Skeletal muscle cell (primary cell): ENCODE measurements at regions not wholly inside any gene's neighbourhood (a gene's known extent, or its start where the extent isn't known, plus 50 kb on each side); places are given as distances from the start of the nearest gene placed in this dataset.
"Not testable (repeated sequence)": the region's sequence is repeated elsewhere in the genome, so short reads cannot be mapped to it uniquely, and the experiment has no call there.

Experiments
- DNase-seq: peaks from one replicate; pipeline ENCODE4 v3.0.0-alpha.2; 2010; ENCODE audit warnings: low read depth
- H3K4me3 ChIP-seq: 2 replicates; pipeline ENCODE4 v1.5.1; 2011; ENCODE audit warnings: low read depth, mild to moderate bottlenecking, control low read depth, low read length, moderate library complexity

GRCh38 chr4:187408447-187408846, 587.1 kb upstream of the ZFP42 start:
- H3K4me3 ChIP-seq, DNase-seq: not testable (repeated sequence)

GRCh38 chr4:187413564-187414358, 581.8 kb upstream of the ZFP42 start:
- no peak overlapping the region for H3K4me3 ChIP-seq
- DNase-seq: no peak

- peak; percentile 12 for DNase-seq
- no peak overlapping the region for H3K4me3 ChIP-seq
These were observed 580.9 kb upstream of the ZFP42 start for GRCh38 chr4:187414716-187415115.

- no peak overlapping the region for H3K4me3 ChIP-seq
- DNase-seq: no peak
These were observed 580.3 kb upstream of the ZFP42 start for GRCh38 chr4:187415231-187415630.

GRCh38 chr4:187416216-187416615, 579.4 kb upstream of the ZFP42 start:
- H3K4me3 ChIP-seq: no peak overlapping the region

GRCh38 chr4:187417721-187418120, 577.9 kb upstream of the ZFP42 start:
- no peak overlapping the region for H3K4me3 ChIP-seq
- DNase-seq: no peak

More at GRCh38 chr4:187416216-187416615, 579.4 kb upstream of the ZFP42 start:
- no peak for DNase-seq

- DNase-seq: no peak
- no peak overlapping the region for H3K4me3 ChIP-seq
These were observed 572.9 kb upstream of the ZFP42 start for GRCh38 chr4:187422655-187423054.

- no peak overlapping the region for H3K4me3 ChIP-seq
- DNase-seq: no peak
These were observed 570.9 kb upstream of the ZFP42 start for GRCh38 chr4:187424636-187425035.

GRCh38 chr4:187426511-187426910, 569.1 kb upstream of the ZFP42 start:
- no peak overlapping the region for H3K4me3 ChIP-seq
- no peak for DNase-seq

- H3K4me3 ChIP-seq: no peak overlapping the region
- DNase-seq: no peak
These were observed 563.3 kb upstream of the ZFP42 start for GRCh38 chr4:187432310-187432709.

GRCh38 chr4:187433141-187433540, 562.4 kb upstream of the ZFP42 start:
- no peak overlapping the region for H3K4me3 ChIP-seq
- DNase-seq: no peak

- DNase-seq: no peak
- H3K4me3 ChIP-seq: no peak overlapping the region
These were observed 559.3 kb upstream of the ZFP42 start for GRCh38 chr4:187436251-187436650.

GRCh38 chr4:187444061-187444460, 551.5 kb upstream of the ZFP42 start:
- H3K4me3 ChIP-seq: no peak overlapping the region
- DNase-seq: no peak

- no peak for DNase-seq
- no peak overlapping the region for H3K4me3 ChIP-seq
These were observed 545.9 kb upstream of the ZFP42 start for GRCh38 chr4:187449702-187450101.

GRCh38 chr4:187451776-187452175, 543.8 kb upstream of the ZFP42 start:
- H3K4me3 ChIP-seq: no peak overlapping the region
- no peak for DNase-seq

- no peak overlapping the region for H3K4me3 ChIP-seq
- no peak for DNase-seq
These were observed 535.6 kb upstream of the ZFP42 start for GRCh38 chr4:187460016-187460415.

GRCh38 chr4:187464573-187464972, 531.0 kb upstream of the ZFP42 start:
- H3K4me3 ChIP-seq: no peak overlapping the region
- no peak for DNase-seq

- DNase-seq: no peak
- H3K4me3 ChIP-seq: no peak overlapping the region
These were observed 528.3 kb upstream of the ZFP42 start for GRCh38 chr4:187467224-187467623.

GRCh38 chr4:187469627-187470026, 525.9 kb upstream of the ZFP42 start:
- DNase-seq: no peak

GRCh38 chr4:187470061-187470460, 525.5 kb upstream of the ZFP42 start:
- H3K4me3 ChIP-seq: no peak overlapping the region

More at GRCh38 chr4:187469627-187470026, 525.9 kb upstream of the ZFP42 start:
- no peak overlapping the region for H3K4me3 ChIP-seq

GRCh38 chr4:187474238-187474637, 521.3 kb upstream of the ZFP42 start:
- no peak for DNase-seq
- no peak overlapping the region for H3K4me3 ChIP-seq

More at GRCh38 chr4:187470061-187470460, 525.5 kb upstream of the ZFP42 start:
- no peak for DNase-seq
